ENCODE measurements at regions not wholly inside any gene's neighbourhood (a gene's known extent, or its start where the extent isn't known, plus 50 kb on each side); places are given as distances from the start of the nearest gene placed in this dataset.

DNA sequence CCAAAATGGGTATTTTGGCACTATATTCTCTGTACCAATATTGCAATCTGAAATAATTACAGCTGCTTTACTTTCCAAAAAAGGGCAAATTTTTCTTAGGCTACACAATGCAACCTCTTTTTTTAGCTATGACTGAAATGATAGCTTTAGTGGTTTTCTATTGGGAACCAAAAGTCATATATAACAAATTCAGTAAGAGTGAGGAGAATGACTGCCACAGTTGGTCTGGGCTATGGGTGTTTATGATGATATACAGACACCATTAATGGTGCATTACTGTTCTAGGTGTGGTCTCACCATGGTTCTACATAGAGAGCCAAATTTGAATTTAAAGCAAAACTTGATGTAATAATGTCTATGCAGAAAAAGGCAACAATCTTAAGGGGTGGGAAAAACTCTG is 72.3 kb upstream of the PTBP2 start:
- no peak for TF ChIP-seq EP300 (IDR thresholded peaks at IDR 0.05)
- TF ChIP-seq, protein P1, sequence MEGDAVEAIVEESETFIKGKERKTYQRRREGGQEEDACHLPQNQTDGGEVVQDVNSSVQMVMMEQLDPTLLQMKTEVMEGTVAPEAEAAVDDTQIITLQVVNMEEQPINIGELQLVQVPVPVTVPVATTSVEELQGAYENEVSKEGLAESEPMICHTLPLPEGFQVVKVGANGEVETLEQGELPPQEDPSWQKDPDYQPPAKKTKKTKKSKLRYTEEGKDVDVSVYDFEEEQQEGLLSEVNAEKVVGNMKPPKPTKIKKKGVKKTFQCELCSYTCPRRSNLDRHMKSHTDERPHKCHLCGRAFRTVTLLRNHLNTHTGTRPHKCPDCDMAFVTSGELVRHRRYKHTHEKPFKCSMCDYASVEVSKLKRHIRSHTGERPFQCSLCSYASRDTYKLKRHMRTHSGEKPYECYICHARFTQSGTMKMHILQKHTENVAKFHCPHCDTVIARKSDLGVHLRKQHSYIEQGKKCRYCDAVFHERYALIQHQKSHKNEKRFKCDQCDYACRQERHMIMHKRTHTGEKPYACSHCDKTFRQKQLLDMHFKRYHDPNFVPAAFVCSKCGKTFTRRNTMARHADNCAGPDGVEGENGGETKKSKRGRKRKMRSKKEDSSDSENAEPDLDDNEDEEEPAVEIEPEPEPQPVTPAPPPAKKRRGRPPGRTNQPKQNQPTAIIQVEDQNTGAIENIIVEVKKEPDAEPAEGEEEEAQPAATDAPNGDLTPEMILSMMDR (IDR thresholded peaks at IDR 0.05), result no peak
- TF ChIP-seq POLR2A (IDR thresholded peaks at IDR 0.05), result no peak

Measured in upper lobe of left lung (tissue), 4 donors.